Epithelial cell of proximal tubule (primary cell): ENCODE measurements at regions not wholly inside any gene's neighbourhood (a gene's known extent, or its start where the extent isn't known, plus 50 kb on each side); places are given as distances from the start of the nearest gene placed in this dataset.
"Not testable (repeated sequence)": the region's sequence is repeated elsewhere in the genome, so short reads cannot be mapped to it uniquely, and the experiment has no call there.

ENCODE experiments used
- DNase-seq: peaks from one replicate; pipeline ENCODE4 v3.0.0-alpha.2; 2011; ENCODE audit warnings: low read depth
- H3K4me3 ChIP-seq: 2 replicates; pipeline ENCODE4 v1.5.1; 2011; ENCODE audit warnings: low read depth, mild to moderate bottlenecking, low read length
- TF ChIP-seq, protein P1 (sequence below): conservative IDR thresholded peaks from 2 replicates; pipeline ENCODE4 v1.5.1; 2012; ENCODE audit warnings: low read depth, mild to moderate bottlenecking, low read length

DNA sequence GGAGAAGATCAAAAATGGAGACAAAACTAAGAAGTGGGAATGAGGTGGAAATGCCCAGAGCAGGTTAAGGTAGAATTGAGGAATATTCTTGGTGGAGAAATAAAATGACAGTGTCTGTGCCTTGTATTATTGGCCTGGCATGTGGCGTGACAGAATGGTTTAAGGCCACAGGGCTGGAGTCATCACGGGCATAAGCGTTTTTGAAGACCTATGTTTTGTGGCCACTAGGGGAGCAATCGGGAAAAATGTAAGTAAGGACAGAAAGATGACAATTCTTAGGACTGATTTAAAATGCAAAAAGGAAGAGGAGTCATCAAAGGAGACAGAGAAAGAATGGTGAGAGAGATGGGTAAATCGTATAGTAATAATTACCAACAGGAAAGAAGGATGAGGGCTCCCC, 72.2 kb upstream of the EPB41L4A start:
- no peak for DNase-seq
- H3K4me3 ChIP-seq, result no peak overlapping the region
- TF ChIP-seq, protein P1, sequence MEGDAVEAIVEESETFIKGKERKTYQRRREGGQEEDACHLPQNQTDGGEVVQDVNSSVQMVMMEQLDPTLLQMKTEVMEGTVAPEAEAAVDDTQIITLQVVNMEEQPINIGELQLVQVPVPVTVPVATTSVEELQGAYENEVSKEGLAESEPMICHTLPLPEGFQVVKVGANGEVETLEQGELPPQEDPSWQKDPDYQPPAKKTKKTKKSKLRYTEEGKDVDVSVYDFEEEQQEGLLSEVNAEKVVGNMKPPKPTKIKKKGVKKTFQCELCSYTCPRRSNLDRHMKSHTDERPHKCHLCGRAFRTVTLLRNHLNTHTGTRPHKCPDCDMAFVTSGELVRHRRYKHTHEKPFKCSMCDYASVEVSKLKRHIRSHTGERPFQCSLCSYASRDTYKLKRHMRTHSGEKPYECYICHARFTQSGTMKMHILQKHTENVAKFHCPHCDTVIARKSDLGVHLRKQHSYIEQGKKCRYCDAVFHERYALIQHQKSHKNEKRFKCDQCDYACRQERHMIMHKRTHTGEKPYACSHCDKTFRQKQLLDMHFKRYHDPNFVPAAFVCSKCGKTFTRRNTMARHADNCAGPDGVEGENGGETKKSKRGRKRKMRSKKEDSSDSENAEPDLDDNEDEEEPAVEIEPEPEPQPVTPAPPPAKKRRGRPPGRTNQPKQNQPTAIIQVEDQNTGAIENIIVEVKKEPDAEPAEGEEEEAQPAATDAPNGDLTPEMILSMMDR, result peak; percentile 50

DNA sequence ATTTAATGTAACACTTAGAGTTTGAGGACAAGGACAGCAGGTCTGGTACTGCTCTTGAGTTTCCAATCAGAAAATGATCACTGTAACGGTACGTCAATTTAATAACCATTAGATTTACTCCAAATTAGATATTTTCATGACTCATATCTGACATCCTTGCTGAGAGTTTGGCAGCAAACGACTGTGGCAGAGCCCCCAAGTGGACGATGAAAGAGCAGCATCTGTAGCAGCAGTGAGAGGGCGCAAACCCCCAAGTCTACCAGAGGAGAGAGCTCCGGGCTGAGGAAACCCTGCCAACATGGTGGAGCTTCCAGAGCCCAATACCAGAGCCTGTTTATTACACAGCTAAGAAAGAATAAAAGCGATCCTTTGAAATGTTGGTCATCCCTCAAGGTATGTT, 73.2 kb upstream of the EPB41L4A start:
- no peak overlapping the region for H3K4me3 ChIP-seq
- TF ChIP-seq, protein P1, result peak; percentile 94
- peak; percentile 35 for DNase-seq

DNA sequence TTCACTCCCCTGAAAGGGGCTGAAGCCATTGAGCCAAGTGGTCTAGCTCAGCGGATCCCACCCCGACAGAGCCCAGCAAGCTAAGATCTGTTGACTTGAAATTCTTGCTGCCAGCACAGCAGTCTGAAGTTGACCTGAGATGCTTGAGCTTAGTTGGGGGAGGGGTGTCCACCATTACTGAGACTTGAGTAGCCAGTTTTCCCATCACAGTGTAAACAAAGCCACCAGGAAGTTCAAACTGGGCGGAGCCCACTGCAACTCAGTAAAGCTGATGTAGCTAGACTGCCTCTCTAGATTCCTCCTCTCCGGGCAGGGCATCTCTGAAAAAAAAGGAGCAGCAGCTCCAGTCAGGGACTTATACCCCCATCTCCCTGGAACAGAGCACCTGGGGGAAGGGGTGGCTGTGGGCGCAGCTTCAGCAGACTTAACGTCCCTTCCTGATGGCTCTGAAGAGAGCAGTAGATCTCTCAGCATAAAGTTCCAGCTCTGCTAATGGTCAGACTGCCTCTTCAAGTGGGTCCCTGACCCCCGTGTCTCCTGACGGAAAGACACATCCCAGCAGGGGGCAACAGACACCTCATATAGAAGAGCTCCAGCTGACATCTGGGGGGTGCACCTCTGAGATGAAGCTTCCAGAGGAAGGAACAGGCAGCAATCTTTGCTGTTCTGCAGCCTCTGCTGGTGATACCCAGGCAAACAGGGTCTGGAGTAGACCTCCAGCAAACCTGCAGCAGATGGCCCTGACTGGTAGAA, 84.8 kb upstream of the EPB41L4A start:
- not testable (repeated sequence) for DNase-seq, H3K4me3 ChIP-seq

DNA sequence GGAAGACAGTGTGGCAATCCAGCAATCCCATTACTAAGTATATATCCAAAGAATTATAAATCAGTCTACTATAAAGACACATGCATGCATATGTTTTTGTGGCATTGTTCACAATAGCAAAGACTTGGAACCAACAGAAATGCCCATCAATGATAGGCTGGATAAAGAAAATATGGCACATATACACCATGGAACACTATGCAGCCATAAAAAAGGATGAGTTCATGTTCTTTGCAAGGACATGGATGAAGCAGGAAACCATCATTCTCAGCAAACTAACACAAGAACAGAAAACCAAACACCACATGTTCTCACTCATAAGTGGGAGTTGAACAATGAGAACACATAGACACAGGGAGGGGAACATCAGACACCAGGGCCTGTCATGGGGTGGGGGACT, 90.0 kb upstream of the EPB41L4A start:
- H3K4me3 ChIP-seq, DNase-seq: not testable (repeated sequence)

DNA sequence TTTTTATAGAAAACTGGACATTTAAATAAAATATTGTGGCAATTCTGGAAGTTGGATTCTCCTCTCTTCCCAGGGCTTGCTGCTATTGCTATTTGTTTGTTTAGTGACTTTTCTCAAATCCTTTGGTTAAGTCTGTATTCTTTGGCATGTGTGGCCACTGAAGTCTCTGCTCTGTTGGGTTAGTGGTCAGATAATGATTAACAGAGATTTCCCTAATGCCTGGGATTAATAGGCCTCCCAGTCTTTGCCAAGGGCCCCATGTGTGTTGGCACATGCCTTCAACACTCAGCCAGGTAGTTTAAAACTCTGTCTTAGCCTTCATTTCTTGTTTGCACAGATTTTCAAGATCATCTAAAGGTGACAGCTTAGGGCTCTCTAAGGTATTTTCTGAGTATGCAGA, 92.8 kb upstream of the EPB41L4A start:
- TF ChIP-seq, protein P1, result no peak

DNA sequence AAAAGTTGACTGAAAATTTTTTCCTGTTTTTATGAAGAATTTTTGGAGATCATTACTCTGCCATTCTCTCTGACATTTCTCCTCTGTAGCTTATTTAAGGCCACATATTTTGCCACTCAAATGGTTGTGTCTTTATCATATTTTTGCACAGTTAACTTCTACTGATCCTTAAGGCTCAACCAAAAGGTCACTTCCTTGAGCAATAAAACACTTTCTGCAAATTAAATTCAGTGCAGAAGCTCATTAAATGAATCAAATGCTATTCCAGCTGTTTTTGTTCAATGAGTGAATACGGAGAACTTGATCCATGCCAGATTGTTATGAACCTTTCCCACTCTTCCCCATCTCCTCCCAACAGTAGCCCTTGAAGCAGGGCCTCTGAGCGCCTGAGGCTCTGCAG, 93.8 kb upstream of the EPB41L4A start:
- TF ChIP-seq, protein P1, result no peak
- DNase-seq, result no peak
- H3K4me3 ChIP-seq, result no peak overlapping the region

More for the DNA sequence above, 92.8 kb upstream of the EPB41L4A start:
- H3K4me3 ChIP-seq, result no peak overlapping the region
- DNase-seq, result peak; percentile 85

DNA sequence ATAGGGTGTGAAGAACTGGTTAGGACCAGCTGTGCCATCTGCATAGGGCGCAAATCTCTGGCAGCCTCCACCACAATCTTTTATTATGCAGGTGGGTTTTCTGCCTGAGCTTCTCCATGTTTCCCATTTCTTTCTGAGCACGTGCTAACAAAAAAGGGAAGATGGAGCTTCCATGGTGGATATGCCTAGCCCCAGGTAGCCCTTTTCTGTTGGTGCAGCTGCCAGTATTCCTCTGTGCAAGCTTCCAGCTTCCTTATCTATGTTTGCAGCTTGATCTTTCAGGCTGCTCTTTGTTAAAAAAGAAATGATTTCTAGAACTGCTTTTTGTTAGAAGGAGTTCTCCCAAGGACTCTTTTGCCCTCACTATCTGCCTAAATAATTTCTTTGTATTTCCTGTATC, 95.0 kb upstream of the EPB41L4A start:
- TF ChIP-seq, protein P1, result no peak
- DNase-seq, result no peak
- H3K4me3 ChIP-seq, result no peak overlapping the region

DNA sequence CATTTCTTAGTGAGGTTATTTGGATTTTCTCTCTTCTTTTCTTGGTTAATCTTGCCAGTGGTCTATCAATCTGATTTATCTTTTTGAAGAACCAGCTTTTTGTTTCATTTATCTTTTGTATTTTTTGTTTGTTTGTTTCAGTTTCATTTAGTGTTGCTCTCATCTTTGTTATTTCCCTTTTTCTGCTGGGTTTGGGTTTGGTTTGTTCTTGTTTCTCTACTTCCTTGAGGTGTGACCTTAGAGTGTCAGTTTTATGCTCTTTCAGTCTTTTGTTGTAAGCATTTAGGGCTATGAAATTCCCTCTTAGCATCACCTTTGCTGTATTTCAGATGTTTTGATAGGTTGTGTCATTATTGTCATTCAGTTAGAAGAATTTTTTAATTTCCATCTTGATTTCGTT, 101.4 kb upstream of the EPB41L4A start:
- not testable (repeated sequence) for DNase-seq, H3K4me3 ChIP-seq

DNA sequence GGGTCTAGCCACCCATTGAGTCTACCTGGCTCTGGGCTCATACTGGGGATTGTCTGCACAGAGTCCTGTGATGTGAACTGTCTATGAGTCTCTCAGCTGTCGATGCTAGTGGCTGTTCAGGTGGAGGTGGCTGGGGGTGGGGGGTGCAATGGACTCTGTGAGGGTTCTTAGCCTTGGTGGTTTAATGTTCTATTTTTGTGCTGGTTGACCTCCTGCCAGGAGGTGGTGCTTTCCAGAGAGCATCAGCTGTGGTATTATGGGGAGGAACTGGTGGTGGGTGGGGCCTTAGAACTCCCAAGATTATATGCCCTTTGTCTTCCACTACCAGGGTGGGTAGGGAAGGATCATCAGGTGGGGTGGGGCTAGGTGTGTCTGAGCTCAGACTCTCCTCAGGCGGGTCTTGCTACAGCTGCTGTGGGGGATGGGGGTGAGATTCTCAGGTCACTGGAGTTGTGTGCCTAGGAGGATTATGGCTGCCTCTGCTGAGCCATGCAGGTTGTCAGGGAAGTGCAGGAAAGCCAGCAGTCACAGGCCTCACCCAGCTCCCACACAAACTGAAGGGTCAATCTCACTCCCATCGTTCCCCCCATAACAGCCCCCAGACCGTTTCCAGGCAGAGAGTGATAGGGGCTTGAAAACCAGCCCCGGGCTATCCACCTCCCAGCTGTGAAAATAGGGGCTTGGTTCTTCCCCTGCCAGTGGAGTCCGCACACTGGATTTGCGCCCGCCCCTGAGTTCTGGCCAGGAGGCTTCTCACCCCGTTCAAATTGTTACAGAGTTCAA, 104.0 kb upstream of the EPB41L4A start:
- DNase-seq, H3K4me3 ChIP-seq: not testable (repeated sequence)

DNA sequence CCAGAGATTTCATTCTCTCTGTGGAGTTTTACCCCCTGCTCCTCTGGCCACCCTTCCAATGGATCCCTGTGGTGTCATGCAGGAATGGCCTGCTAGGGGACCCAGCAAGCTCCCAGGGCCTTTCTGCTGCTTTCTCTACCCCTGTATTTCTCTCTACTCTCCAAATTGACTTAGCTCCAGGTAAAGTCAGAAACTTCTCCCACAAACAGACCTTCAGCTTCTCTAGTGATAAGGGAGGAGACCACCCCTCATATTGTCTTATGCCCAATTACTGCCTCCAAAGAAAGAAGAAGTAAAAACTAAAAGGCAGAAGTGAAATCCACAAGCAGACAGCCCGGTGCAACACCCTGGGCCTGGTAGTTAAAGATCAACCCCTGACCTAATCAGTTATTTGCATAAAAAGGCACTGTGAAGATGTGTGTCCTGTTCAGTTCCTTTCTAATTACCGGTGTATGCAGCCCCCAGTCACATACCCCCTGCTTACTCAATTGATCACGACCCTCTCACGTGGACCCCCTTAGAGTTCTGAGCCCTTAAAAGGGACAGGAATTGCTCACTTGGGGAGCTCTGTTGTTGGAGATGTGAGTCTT, 104.7 kb upstream of the EPB41L4A start:
- not testable (repeated sequence) for H3K4me3 ChIP-seq, DNase-seq
